ENCODE measurements at regions not wholly inside any gene's neighbourhood (a gene's known extent, or its start where the extent isn't known, plus 50 kb on each side); places are given as distances from the start of the nearest gene placed in this dataset.

GRCh38 chr5:171606414-171607024, 179.1 kb upstream of the SMIM23 start:
- Histone ChIP-seq H3K9me2 (replicated peaks; ENCODE audit: insufficient read depth, low read length) (no peaks in the 10 kb centered on the region), H3K4me1 (ENCODE audit: low read length) (no peaks in the 10 kb centered on the region), H4K20me1 (ENCODE audit: insufficient read depth, low read depth, low read length) (no peaks in the 10 kb centered on the region)

DNA sequence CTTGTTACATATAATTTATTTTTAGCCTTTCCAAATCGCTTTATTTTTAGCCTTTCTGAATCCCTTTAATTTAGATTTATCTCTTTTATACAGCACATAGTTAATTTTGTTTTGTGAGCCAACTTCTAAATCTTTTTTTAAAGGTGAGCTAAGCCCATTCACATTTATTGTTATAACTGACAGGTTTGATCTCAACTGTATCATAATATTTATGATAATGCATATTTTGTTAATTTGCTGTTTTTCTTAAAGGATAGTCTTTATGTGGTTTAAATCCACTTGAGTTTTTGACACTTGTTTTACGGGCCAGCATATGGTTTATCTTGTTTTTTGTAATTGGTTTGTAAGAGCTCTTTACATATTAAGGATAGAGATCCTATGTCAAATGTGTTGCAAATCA, 177.8 kb upstream of the SMIM23 start:
- Histone ChIP-seq H3K4me3 (ENCODE audit: low read length) (no peak overlapping the region), H3K27ac (ENCODE audit: low read length) (no peak overlapping the region), H2AFZ (ENCODE audit: low read length) (no peak overlapping the region), H4K20me1 (ENCODE audit: insufficient read depth, low read depth, low read length) (no peaks in the 10 kb centered on the region), H3K79me2 (ENCODE audit: low read length) (no peaks in the 10 kb centered on the region), H3K4me1 (ENCODE audit: low read length) (no peaks in the 10 kb centered on the region), H3K9me2 (replicated peaks; ENCODE audit: insufficient read depth, low read length) (no peaks in the 10 kb centered on the region), H3K4me2 (ENCODE audit: low read depth, low read length, poor library complexity, severe bottlenecking) (no peak overlapping the region), H3K27me3 (ENCODE audit: low read length) (no peaks in the 10 kb centered on the region), H3K9me3 (ENCODE audit: low read length) (peaks cover 4% of the 10 kb centered on the region; the same call in 1 of the 2 replicates), H3K9ac (ENCODE audit: low read length) (no peak overlapping the region), H3K36me3 (ENCODE audit: insufficient read depth, low read length) (no peaks in the 10 kb centered on the region)
- DNase-seq, result no peak

More at GRCh38 chr5:171606414-171607024, 179.1 kb upstream of the SMIM23 start:
- Histone ChIP-seq H3K36me3 (ENCODE audit: insufficient read depth, low read length) (no peaks in the 10 kb centered on the region), H2AFZ (ENCODE audit: low read length) (no peak overlapping the region), H3K27me3 (ENCODE audit: low read length) (no peaks in the 10 kb centered on the region), H3K9me3 (ENCODE audit: low read length) (peaks cover 4% of the 10 kb centered on the region; the same call in 1 of the 2 replicates), H3K27ac (ENCODE audit: low read length) (no peak overlapping the region), H3K4me3 (ENCODE audit: low read length) (no peak overlapping the region), H3K79me2 (ENCODE audit: low read length) (no peaks in the 10 kb centered on the region), H3K4me2 (ENCODE audit: low read depth, low read length, poor library complexity, severe bottlenecking) (no peak overlapping the region), H3K9ac (ENCODE audit: low read length) (no peak overlapping the region)
- peak; percentile 79 for DNase-seq

GRCh38 chr5:171609806-171610452, 175.7 kb upstream of the SMIM23 start:
- Histone ChIP-seq H2AFZ (ENCODE audit: low read length) (no peak overlapping the region), H3K9me2 (replicated peaks; ENCODE audit: insufficient read depth, low read length) (no peaks in the 10 kb centered on the region), H3K4me2 (ENCODE audit: low read depth, low read length, poor library complexity, severe bottlenecking) (no peak overlapping the region), H3K79me2 (ENCODE audit: low read length) (no peaks in the 10 kb centered on the region), H3K4me1 (ENCODE audit: low read length) (no peaks in the 10 kb centered on the region), H3K9ac (ENCODE audit: low read length) (no peak overlapping the region), H3K4me3 (ENCODE audit: low read length) (no peak overlapping the region), H3K27ac (ENCODE audit: low read length) (no peak overlapping the region), H4K20me1 (ENCODE audit: insufficient read depth, low read depth, low read length) (no peaks in the 10 kb centered on the region), H3K27me3 (ENCODE audit: low read length) (no peaks in the 10 kb centered on the region), H3K36me3 (ENCODE audit: insufficient read depth, low read length) (no peaks in the 10 kb centered on the region), H3K9me3 (ENCODE audit: low read length) (peaks cover 4% of the 10 kb centered on the region; the same call in 1 of the 2 replicates)
- no peak for DNase-seq

GRCh38 chr5:171610686-171611085, 174.9 kb upstream of the SMIM23 start:
- Histone ChIP-seq H3K79me2 (ENCODE audit: low read length) (no peaks in the 10 kb centered on the region), H3K27me3 (ENCODE audit: low read length) (no peaks in the 10 kb centered on the region), H3K4me3 (ENCODE audit: low read length) (no peak overlapping the region), H3K9me3 (ENCODE audit: low read length) (peaks cover 4% of the 10 kb centered on the region; the same call in 1 of the 2 replicates), H3K9me2 (replicated peaks; ENCODE audit: insufficient read depth, low read length) (no peaks in the 10 kb centered on the region), H2AFZ (ENCODE audit: low read length) (no peak overlapping the region), H3K4me1 (ENCODE audit: low read length) (no peaks in the 10 kb centered on the region), H3K4me2 (ENCODE audit: low read depth, low read length, poor library complexity, severe bottlenecking) (no peak overlapping the region), H3K36me3 (ENCODE audit: insufficient read depth, low read length) (no peaks in the 10 kb centered on the region), H3K9ac (ENCODE audit: low read length) (no peak overlapping the region), H4K20me1 (ENCODE audit: insufficient read depth, low read depth, low read length) (no peaks in the 10 kb centered on the region), H3K27ac (ENCODE audit: low read length) (no peak overlapping the region)
- DNase-seq, result no peak

DNA sequence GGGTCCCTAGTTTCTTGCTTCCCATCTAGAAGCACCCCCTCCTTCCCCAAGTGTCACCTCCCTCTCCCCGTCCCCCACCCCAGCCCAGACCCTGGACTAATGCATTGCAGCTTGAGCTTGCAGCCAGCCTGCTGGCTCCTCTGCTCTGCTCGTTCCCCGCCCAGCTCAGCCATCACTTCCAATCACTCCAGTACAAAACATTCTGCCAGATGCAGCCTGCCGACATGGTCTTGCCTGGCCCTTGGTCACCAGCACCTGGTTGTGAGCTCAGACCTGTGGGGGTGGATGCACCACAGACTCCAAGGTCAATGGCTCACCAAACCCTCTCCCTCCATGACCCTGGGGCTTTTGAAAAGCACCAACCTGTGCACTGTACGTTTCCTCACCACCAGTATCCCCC, 172.9 kb upstream of the SMIM23 start:
- H3K4me3 ChIP-seq (ENCODE audit: low read length), result no peak overlapping the region
- no peaks in the 10 kb centered on the region for H3K36me3 ChIP-seq (ENCODE audit: insufficient read depth, low read length)
- H3K9me3 ChIP-seq (ENCODE audit: low read length), result peaks cover 4% of the 10 kb centered on the region; the same call in 1 of the 2 replicates
- H3K27me3 ChIP-seq (ENCODE audit: low read length), result no peaks in the 10 kb centered on the region
- H3K9me2 ChIP-seq (replicated peaks; ENCODE audit: insufficient read depth, low read length), result no peaks in the 10 kb centered on the region
- no peaks in the 10 kb centered on the region for H3K79me2 ChIP-seq (ENCODE audit: low read length)
- H2AFZ ChIP-seq (ENCODE audit: low read length), result no peak overlapping the region
- H3K27ac ChIP-seq (ENCODE audit: low read length), result no peak overlapping the region
- H3K9ac ChIP-seq (ENCODE audit: low read length), result no peak overlapping the region
- H4K20me1 ChIP-seq (ENCODE audit: insufficient read depth, low read depth, low read length), result no peaks in the 10 kb centered on the region
- H3K4me1 ChIP-seq (ENCODE audit: low read length), result no peaks in the 10 kb centered on the region
- no peak for DNase-seq
- H3K4me2 ChIP-seq (ENCODE audit: low read depth, low read length, poor library complexity, severe bottlenecking), result no peak overlapping the region

GRCh38 chr5:171614511-171614910, 171.1 kb upstream of the SMIM23 start:
- H3K4me2 ChIP-seq (ENCODE audit: low read depth, low read length, poor library complexity, severe bottlenecking), result no peak overlapping the region
- DNase-seq, result no peak
- H4K20me1 ChIP-seq (ENCODE audit: insufficient read depth, low read depth, low read length), result no peaks in the 10 kb centered on the region
- H3K9me2 ChIP-seq (replicated peaks; ENCODE audit: insufficient read depth, low read length), result no peaks in the 10 kb centered on the region
- no peak overlapping the region for H3K27ac ChIP-seq (ENCODE audit: low read length)
- H3K27me3 ChIP-seq (ENCODE audit: low read length), result no peaks in the 10 kb centered on the region
- no peak overlapping the region for H3K9ac ChIP-seq (ENCODE audit: low read length)
- H3K4me1 ChIP-seq (ENCODE audit: low read length), result no peaks in the 10 kb centered on the region
- no peak overlapping the region for H3K4me3 ChIP-seq (ENCODE audit: low read length)
- H2AFZ ChIP-seq (ENCODE audit: low read length), result no peak overlapping the region
- no peaks in the 10 kb centered on the region for H3K79me2 ChIP-seq (ENCODE audit: low read length)
- no peaks in the 10 kb centered on the region for H3K36me3 ChIP-seq (ENCODE audit: insufficient read depth, low read length)
- no peaks in the 10 kb centered on the region for H3K9me3 ChIP-seq (ENCODE audit: low read length)

- no peak overlapping the region for H3K27ac ChIP-seq (ENCODE audit: low read length)
- H3K9me2 ChIP-seq (replicated peaks; ENCODE audit: insufficient read depth, low read length), result no peaks in the 10 kb centered on the region
- no peaks in the 10 kb centered on the region for H3K4me1 ChIP-seq (ENCODE audit: low read length)
- no peaks in the 10 kb centered on the region for H4K20me1 ChIP-seq (ENCODE audit: insufficient read depth, low read depth, low read length)
- no peaks in the 10 kb centered on the region for H3K27me3 ChIP-seq (ENCODE audit: low read length)
- no peak overlapping the region for H3K4me3 ChIP-seq (ENCODE audit: low read length)
- no peak for DNase-seq
- no peak overlapping the region for H3K9ac ChIP-seq (ENCODE audit: low read length)
- no peak overlapping the region for H2AFZ ChIP-seq (ENCODE audit: low read length)
- no peaks in the 10 kb centered on the region for H3K79me2 ChIP-seq (ENCODE audit: low read length)
- H3K4me2 ChIP-seq (ENCODE audit: low read depth, low read length, poor library complexity, severe bottlenecking), result no peak overlapping the region
- H3K36me3 ChIP-seq (ENCODE audit: insufficient read depth, low read length), result no peaks in the 10 kb centered on the region
- H3K9me3 ChIP-seq (ENCODE audit: low read length), result no peaks in the 10 kb centered on the region
Measured at GRCh38 chr5:171614971-171615653, 170.5 kb upstream of the SMIM23 start.
